ENCODE measurements at regions not wholly inside any gene's neighbourhood (a gene's known extent, or its start where the extent isn't known, plus 50 kb on each side); places are given as distances from the start of the nearest gene placed in this dataset.

DNA sequence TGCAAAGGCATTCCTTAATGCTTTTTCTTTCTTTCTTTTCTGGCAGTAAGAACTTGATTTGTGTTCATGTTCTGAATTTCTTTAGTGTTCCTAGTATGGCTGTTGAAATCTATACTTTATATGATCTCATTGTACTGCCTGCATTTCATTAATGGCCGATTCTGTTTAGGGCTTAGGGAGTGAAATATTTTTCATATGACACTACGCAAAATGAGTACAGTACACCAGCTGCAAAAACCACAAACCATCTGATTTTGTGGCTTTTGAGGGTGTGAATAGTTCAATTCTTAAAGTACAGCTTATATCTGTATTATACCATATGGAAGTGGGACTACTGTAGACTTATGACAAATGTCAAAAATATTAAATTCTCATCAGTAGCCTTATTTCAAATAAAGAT, 69.1 kb upstream of the FOXP2 start:
- H2AFZ ChIP-seq = no peak overlapping the region
- TF ChIP-seq, protein P1, sequence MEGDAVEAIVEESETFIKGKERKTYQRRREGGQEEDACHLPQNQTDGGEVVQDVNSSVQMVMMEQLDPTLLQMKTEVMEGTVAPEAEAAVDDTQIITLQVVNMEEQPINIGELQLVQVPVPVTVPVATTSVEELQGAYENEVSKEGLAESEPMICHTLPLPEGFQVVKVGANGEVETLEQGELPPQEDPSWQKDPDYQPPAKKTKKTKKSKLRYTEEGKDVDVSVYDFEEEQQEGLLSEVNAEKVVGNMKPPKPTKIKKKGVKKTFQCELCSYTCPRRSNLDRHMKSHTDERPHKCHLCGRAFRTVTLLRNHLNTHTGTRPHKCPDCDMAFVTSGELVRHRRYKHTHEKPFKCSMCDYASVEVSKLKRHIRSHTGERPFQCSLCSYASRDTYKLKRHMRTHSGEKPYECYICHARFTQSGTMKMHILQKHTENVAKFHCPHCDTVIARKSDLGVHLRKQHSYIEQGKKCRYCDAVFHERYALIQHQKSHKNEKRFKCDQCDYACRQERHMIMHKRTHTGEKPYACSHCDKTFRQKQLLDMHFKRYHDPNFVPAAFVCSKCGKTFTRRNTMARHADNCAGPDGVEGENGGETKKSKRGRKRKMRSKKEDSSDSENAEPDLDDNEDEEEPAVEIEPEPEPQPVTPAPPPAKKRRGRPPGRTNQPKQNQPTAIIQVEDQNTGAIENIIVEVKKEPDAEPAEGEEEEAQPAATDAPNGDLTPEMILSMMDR (IDR thresholded peaks at IDR 0.05) = no peak
- no peaks in the 10 kb centered on the region for H3K79me2 ChIP-seq
- H3K9me3 ChIP-seq (ENCODE audit: control insufficient read depth, low read length) = no peaks in the 10 kb centered on the region
- no peak overlapping the region for H3K4me2 ChIP-seq (ENCODE audit: low read length)
- no peaks in the 10 kb centered on the region for H3K27me3 ChIP-seq (ENCODE audit: control insufficient read depth, insufficient read depth, low read length)
- no peak overlapping the region for H3K9ac ChIP-seq
- no peaks in the 10 kb centered on the region for H3K36me3 ChIP-seq (ENCODE audit: control insufficient read depth, insufficient read depth, low read length)
- H3K4me3 ChIP-seq (ENCODE audit: low read depth, low read length) = no peak overlapping the region
- no peaks in the 10 kb centered on the region for H3K4me1 ChIP-seq
- H3K27ac ChIP-seq = no peak overlapping the region

DNA sequence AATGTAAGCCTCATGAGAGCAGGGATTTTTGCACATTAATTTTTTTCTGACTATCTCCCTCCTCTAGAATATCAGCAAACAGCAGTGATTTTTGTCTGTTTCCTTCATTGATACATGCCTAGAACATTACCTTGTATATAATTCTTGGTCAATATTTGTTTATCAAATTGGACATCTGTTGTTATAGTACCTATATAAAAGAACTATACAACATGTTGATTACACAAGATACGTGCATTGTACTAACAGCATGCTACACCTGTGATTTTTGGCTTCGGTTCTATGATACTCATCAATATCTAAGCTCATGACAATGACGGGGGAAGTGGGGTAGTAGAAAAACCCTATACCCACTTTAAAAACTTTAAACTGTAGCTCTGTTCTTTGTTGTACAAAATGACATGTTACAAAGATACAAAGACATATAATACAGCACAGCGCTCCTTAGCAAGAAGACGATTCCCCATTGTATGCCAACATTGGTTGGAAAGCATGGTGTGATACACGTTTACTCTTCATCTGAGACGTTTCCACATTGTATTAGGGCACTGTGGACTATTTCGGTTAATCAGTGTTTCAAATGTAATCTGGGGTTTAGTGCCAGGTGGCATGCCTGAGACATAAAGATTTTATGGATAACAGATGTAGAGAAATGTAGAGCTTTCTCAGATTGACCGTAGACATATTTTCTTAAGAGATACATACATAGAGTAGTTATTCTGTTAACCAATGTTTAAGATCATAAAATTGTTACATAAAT, 70.5 kb upstream of the FOXP2 start:
- Histone ChIP-seq H3K4me2 (ENCODE audit: low read length) (no peak overlapping the region), H2AFZ (no peak overlapping the region), H3K4me3 (ENCODE audit: low read depth, low read length) (no peak overlapping the region), H3K36me3 (ENCODE audit: control insufficient read depth, insufficient read depth, low read length) (no peaks in the 10 kb centered on the region), H3K9me3 (ENCODE audit: control insufficient read depth, low read length) (no peaks in the 10 kb centered on the region), H3K27me3 (ENCODE audit: control insufficient read depth, insufficient read depth, low read length) (no peaks in the 10 kb centered on the region), H3K4me1 (no peaks in the 10 kb centered on the region), H3K9ac (no peak overlapping the region), H3K79me2 (no peaks in the 10 kb centered on the region), H3K27ac (no peak overlapping the region)
- TF ChIP-seq, protein P1 (IDR thresholded peaks at IDR 0.05) = no peak

DNA sequence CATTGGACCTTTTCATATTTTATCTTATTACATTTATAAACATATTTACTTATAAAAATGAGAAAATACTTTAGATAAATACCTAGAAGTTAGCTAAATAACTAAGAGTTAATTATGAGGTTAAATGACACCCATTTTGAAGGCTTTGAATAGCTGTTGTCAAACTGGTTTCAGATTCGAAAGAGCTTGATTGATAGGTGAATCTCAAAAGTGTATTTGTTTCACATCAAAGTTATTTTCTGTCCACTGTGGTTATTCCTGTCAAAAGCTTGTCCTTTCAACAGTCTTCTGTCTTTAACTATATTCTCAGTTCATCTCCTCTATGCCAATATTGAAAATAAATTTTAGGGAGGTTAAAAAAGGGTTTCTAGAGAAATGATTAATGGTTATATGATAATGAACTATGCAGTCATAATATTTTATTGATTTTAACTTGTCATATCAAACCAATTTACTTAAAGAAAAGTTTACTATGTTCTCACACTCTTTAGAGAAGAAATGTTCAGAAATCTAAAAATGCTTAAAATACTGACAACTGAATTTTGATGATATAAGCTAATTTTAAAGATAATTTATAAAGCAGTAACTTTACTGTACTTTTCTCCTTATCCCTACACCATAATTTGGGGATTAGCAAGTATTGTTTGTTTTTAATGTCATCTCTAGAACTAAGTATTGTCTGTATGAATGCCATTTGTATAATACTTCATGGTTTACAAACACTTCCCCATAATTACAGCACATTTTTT, 72.0 kb upstream of the FOXP2 start:
- Histone ChIP-seq H3K4me2 (ENCODE audit: low read length) (no peak overlapping the region), H3K27me3 (ENCODE audit: control insufficient read depth, insufficient read depth, low read length) (no peaks in the 10 kb centered on the region), H3K4me1 (no peaks in the 10 kb centered on the region), H3K9me3 (ENCODE audit: control insufficient read depth, low read length) (no peaks in the 10 kb centered on the region), H3K9ac (no peak overlapping the region), H3K36me3 (ENCODE audit: control insufficient read depth, insufficient read depth, low read length) (no peaks in the 10 kb centered on the region), H3K27ac (no peak overlapping the region), H3K4me3 (ENCODE audit: low read depth, low read length) (no peak overlapping the region), H3K79me2 (no peaks in the 10 kb centered on the region), H2AFZ (no peak overlapping the region)
- TF ChIP-seq, protein P1 (IDR thresholded peaks at IDR 0.05) = no peak

DNA sequence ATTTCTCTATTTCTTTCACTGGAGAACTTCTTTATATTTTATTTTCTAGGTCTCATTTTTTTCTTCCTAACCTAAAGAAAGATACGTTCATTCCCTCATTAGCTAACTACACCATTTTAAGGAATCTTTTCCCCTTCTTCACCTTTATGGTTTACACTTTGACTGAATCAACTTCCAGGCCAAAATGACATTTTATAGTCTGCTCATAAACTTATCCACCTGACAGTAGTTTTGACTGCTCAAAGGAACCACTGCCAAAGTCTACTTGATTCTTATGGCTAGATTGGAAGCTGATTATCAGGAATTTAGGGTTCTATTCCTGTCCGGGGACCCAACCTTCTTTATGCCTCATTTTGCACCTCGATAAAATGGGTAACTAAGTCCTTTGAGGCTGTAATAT, 73.0 kb upstream of the FOXP2 start:
- H3K4me1 ChIP-seq = no peaks in the 10 kb centered on the region
- no peak overlapping the region for H3K9ac ChIP-seq
- no peaks in the 10 kb centered on the region for H3K9me3 ChIP-seq (ENCODE audit: control insufficient read depth, low read length)
- no peak overlapping the region for H3K4me3 ChIP-seq (ENCODE audit: low read depth, low read length)
- no peaks in the 10 kb centered on the region for H3K27me3 ChIP-seq (ENCODE audit: control insufficient read depth, insufficient read depth, low read length)
- no peak overlapping the region for H3K4me2 ChIP-seq (ENCODE audit: low read length)
- no peak overlapping the region for H3K27ac ChIP-seq
- H3K36me3 ChIP-seq (ENCODE audit: control insufficient read depth, insufficient read depth, low read length) = no peaks in the 10 kb centered on the region
- no peak overlapping the region for H2AFZ ChIP-seq
- no peaks in the 10 kb centered on the region for H3K79me2 ChIP-seq
- TF ChIP-seq, protein P1 (IDR thresholded peaks at IDR 0.05) = no peak

All from parathyroid adenoma (tissue), 2 donors.